OCI-LY1 (cell line): ENCODE measurements at regions not wholly inside any gene's neighbourhood (a gene's known extent, or its start where the extent isn't known, plus 50 kb on each side); places are given as distances from the start of the nearest gene placed in this dataset.

Experiments
- H2AFZ ChIP-seq: fragments of 200-600 bp; sonication (generic), shearing (Covaris generic); 2 replicates; pipeline ENCODE4 v1.6.0; 2014; ENCODE audit warnings: antibody characterized with exemption, mild to moderate bottlenecking, low read length
- H3F3A ChIP-seq: fragments of 200-600 bp; sonication (generic), shearing (Covaris generic); 2 replicates; pipeline ENCODE4 v1.6.0; 2014; ENCODE audit warnings: mild to moderate bottlenecking, antibody characterized with exemption, low read length, moderate library complexity; ENCODE audit not compliant: insufficient read depth
- H3K27ac ChIP-seq: fragments of 200-600 bp; sonication (generic); 2 replicates; pipeline ENCODE4 v1.5.1; 2014; ENCODE audit warnings: low read length, mixed run types, mild to moderate bottlenecking, low read depth; ENCODE audit not compliant: poor library complexity, severe bottlenecking
- H3K27me3 ChIP-seq: fragments of 200-600 bp; sonication (generic); 2 replicates; pipeline ENCODE4 v1.6.0; 2014; ENCODE audit warnings: antibody characterized with exemption, mild to moderate bottlenecking, low read length, moderate library complexity; ENCODE audit not compliant: insufficient read depth
- H3K36me3 ChIP-seq: fragments of 200-600 bp; sonication (generic); 2 replicates; pipeline ENCODE4 v1.6.1; 2014; ENCODE audit warnings: mild to moderate bottlenecking, antibody characterized with exemption, low read length, moderate library complexity, mixed read lengths; ENCODE audit not compliant: insufficient read depth
- H3K4me1 ChIP-seq: fragments of 200-600 bp; sonication (generic); 2 replicates; pipeline ENCODE4 v1.5.1; 2014; ENCODE audit warnings: mild to moderate bottlenecking, low read length, moderate library complexity; ENCODE audit not compliant: insufficient read depth, severe bottlenecking
- H3K4me2 ChIP-seq: fragments of 200-600 bp; sonication (generic), shearing (Covaris generic); 2 replicates; pipeline ENCODE4 v1.6.1; 2014; ENCODE audit warnings: low read length
- H3K4me3 ChIP-seq: fragments of 200-600 bp; sonication (generic); 2 replicates; pipeline ENCODE4 v1.5.1; 2014; ENCODE audit warnings: low read length, low read depth, mild to moderate bottlenecking, mixed read lengths; ENCODE audit not compliant: poor library complexity, severe bottlenecking
- H3K79me2 ChIP-seq: fragments of 200-600 bp; shearing (Covaris generic); 2 replicates; pipeline ENCODE4 v1.6.1; 2016; ENCODE audit warnings: mixed run types, low read length, mixed read lengths; ENCODE audit not compliant: insufficient read depth
- H3K9ac ChIP-seq: fragments of 200-600 bp; sonication (generic), shearing (Covaris generic); 2 replicates; pipeline ENCODE4 v1.6.1; 2014; ENCODE audit warnings: mild to moderate bottlenecking, low read length, mixed read lengths
- H3K9me2 ChIP-seq: fragments of 200-600 bp; sonication (generic), shearing (Covaris generic); 2 replicates; pipeline ENCODE4 v1.6.1; 2014; ENCODE audit warnings: low read depth, mild to moderate bottlenecking, low read length, mixed read lengths
- H3K9me3 ChIP-seq: fragments of 200-600 bp; shearing (Covaris generic); 2 replicates; pipeline ENCODE4 v1.6.1; 2014; ENCODE audit warnings: low read length, mixed read lengths
- H4K20me1 ChIP-seq: fragments of 200-600 bp; sonication (generic), shearing (Covaris generic); 2 replicates; pipeline ENCODE4 v1.6.0; 2016; ENCODE audit warnings: mild to moderate bottlenecking, low read length; ENCODE audit not compliant: insufficient read depth
- CTCF ChIP-seq: fragments of 200-600 bp; sonication (generic), shearing (Covaris generic); IDR thresholded peaks from 2 replicates; pipeline ENCODE4 v1.5.1; 2017; ENCODE audit warnings: mild to moderate bottlenecking, antibody characterized with exemption, low read length, moderate library complexity, mixed read lengths
- EZH2 ChIP-seq: fragments of 200-600 bp; sonication (generic), shearing (Covaris generic); IDR thresholded peaks from 2 replicates; pipeline ENCODE4 v1.8.0; 2017; ENCODE audit warnings: borderline replicate concordance, mixed run types, mild to moderate bottlenecking, antibody characterized with exemption, low read length, moderate library complexity, mixed read lengths

- H3F3A ChIP-seq = no peaks in the 10 kb centered on the region
- H3K9ac ChIP-seq = no peak overlapping the region
- H3K9me2 ChIP-seq = no peaks in the 10 kb centered on the region
- no peaks in the 10 kb centered on the region for H3K79me2 ChIP-seq
- no peak overlapping the region for H2AFZ ChIP-seq
- H3K4me2 ChIP-seq = no peak overlapping the region
- H3K4me3 ChIP-seq = no peak overlapping the region
- TF ChIP-seq EZH2 = no peak
- no peak for TF ChIP-seq CTCF
- no peaks in the 10 kb centered on the region for H3K4me1 ChIP-seq
- no peaks in the 10 kb centered on the region for H3K9me3 ChIP-seq
- no peaks in the 10 kb centered on the region for H3K36me3 ChIP-seq
- H4K20me1 ChIP-seq = no peaks in the 10 kb centered on the region
- H3K27me3 ChIP-seq = no peaks in the 10 kb centered on the region
- no peak overlapping the region for H3K27ac ChIP-seq
Observed at GRCh38 chr6:97666889-97667288, 383.9 kb upstream of the MMS22L start.

GRCh38 chr6:97668716-97669115 lies 385.7 kb upstream of the MMS22L start:
- no peak overlapping the region for H3K4me2 ChIP-seq
- no peak overlapping the region for H2AFZ ChIP-seq

DNA sequence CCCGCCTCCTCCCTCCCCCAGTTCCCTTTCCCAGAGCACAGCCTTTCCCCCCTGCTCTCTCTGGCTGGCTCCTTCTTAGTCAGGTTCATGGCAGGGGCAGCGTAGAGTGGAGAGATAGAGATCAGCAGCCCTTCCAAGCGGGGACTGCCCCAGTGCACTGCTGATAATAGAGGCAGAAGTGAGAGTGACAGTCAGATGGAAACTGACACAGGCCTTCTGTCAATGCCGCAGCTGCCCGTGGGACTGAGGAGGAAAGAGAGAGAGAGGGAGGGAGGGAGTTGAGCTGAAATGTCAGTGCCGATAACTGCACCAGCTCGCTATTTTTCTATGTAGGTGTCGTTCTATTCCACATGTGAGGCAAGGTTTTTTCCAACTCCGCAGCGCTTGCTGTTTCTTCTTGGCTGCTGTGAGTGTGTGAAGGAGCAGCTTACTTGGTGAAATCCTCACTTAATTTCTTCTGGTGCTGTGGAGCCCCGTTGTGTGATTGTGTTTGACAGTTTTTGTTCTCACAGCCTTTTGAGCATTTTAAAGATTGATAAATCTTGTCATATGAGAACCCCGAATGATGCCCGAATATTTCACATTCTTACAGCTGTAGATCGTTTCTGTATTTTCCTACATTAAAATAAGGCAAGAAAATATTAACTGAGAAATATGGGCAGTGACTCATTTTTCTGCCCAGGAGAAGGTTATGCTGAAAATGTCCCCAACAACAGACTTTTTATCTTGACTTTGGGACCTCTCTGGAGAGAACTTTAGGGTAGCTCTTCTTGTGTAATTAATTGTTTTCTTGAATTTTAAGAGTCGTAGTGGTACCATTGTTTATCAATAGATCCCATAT lies 386.4 kb upstream of the MMS22L start:
- Histone ChIP-seq H4K20me1 (no peaks in the 10 kb centered on the region), H3K4me3 (no peak overlapping the region), H3K9me2 (no peaks in the 10 kb centered on the region), H3K79me2 (no peaks in the 10 kb centered on the region), H3K4me2 (no peak overlapping the region), H3F3A (no peaks in the 10 kb centered on the region), H2AFZ (no peak overlapping the region), H3K27ac (no peak overlapping the region), H3K36me3 (no peaks in the 10 kb centered on the region), H3K9me3 (no peaks in the 10 kb centered on the region), H3K9ac (no peak overlapping the region), H3K27me3 (no peaks in the 10 kb centered on the region), H3K4me1 (no peaks in the 10 kb centered on the region)
- TF ChIP-seq EZH2 (no peak), CTCF (no peak)

More at GRCh38 chr6:97668716-97669115, 385.7 kb upstream of the MMS22L start:
- H3K9ac ChIP-seq = no peak overlapping the region
- H3K4me3 ChIP-seq = no peak overlapping the region
- H3K27me3 ChIP-seq = no peaks in the 10 kb centered on the region
- no peaks in the 10 kb centered on the region for H3K9me2 ChIP-seq
- H3K9me3 ChIP-seq = no peaks in the 10 kb centered on the region
- H3K27ac ChIP-seq = no peak overlapping the region
- TF ChIP-seq EZH2 = no peak
- no peak for TF ChIP-seq CTCF
- H3K36me3 ChIP-seq = no peaks in the 10 kb centered on the region
- H3K79me2 ChIP-seq = no peaks in the 10 kb centered on the region
- no peaks in the 10 kb centered on the region for H3K4me1 ChIP-seq
- H3F3A ChIP-seq = no peaks in the 10 kb centered on the region
- H4K20me1 ChIP-seq = no peaks in the 10 kb centered on the region
